ENCODE measurements at regions not wholly inside any gene's neighbourhood (a gene's known extent, or its start where the extent isn't known, plus 50 kb on each side); places are given as distances from the start of the nearest gene placed in this dataset.
"Not testable (repeated sequence)": the region's sequence is repeated elsewhere in the genome, so short reads cannot be mapped to it uniquely, and the experiment has no call there.

DNA sequence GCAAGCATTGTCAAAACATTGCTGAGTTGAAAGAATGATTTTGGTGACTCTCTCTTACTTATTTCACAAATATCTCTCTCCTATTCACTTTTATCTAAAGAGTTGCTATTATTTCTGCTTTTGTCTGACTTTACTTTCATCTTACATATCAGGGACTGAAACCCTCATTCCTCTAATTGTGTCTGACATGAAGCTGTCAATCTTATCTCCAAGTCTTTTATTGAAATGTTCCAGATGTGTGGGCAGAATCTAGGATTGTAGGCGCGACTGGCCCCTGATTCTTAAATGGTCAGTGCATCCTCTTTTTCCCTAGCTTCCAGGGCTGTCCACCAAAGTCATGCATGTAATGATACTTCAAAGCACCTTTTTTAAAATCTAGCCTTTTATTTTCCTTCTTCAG, 174.6 kb downstream of the NDFIP2 start:
- in situ Hi-C loops (cut with HindIII; ENCODE audit: low sequenced_read_pairs) = loop anchor here (25.0 kb wide), 1 partner anchor 707 kb away; no protein-coding TSS in a partner anchor

DNA sequence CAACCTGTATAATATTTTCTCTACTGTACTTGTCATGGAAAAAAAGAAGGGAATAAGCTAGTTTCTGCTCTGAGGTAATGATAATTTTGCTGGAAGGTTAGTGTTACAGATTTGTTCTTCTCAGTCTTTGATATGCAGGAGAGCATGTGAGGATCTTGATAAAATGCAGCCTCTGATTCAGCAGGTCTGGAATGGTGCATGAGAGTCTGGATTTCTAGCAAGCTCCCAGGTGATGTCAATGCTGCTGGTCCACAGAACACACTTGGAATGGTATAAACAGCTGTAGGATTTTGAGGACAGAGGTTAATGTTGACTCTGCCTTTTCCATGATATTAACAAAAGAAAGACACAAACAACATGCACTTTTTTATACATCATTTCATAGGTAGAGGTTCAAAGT, 173.6 kb downstream of the NDFIP2 start:
- in situ Hi-C loops (cut with HindIII; ENCODE audit: low sequenced_read_pairs) = loop anchor here (25.0 kb wide), 1 partner anchor 708 kb away; no protein-coding TSS in a partner anchor

DNA sequence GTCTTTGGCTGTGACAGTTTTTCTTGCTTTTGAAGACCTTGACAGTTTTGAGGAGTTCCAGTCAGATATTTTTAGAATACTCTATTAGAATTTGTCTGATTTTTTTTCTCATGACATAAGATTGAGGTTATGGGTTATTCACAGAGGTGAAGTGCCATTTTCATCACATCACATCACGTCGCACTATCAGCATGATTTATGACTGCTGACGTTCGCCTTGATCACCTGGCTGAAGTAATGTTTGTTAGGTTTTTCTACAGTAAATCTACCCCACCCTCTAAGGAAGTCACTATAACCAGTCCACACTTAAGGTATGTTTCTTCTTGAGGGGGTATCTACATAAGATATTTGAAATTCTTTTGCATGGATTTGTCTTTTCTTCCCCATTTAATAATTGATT, 169.7 kb downstream of the NDFIP2 start:
- in situ Hi-C loops (cut with HindIII; ENCODE audit: low sequenced_read_pairs) = loop anchor here (25.0 kb wide), 1 partner anchor 712 kb away; no protein-coding TSS in a partner anchor

DNA sequence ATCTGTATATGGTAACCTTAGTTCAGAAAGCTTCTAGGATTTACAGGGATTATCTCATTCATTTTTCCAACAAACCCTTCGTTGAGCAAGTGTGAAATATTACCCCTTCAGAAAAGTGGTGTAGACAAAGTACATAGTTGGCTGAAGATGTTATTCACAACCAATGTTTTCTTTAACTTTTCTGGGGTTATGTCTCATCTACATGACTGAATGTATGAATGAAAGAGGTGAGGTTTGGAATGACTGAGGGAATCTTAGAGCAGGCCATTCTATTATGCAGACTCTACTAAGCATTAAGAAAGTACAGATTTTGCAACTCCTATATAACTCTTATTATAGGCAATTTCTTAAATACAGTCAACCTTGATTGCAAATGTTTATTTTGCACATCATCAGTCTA, 167.2 kb downstream of the NDFIP2 start:
- in situ Hi-C loops (cut with HindIII; ENCODE audit: low sequenced_read_pairs) = no loop called here

DNA sequence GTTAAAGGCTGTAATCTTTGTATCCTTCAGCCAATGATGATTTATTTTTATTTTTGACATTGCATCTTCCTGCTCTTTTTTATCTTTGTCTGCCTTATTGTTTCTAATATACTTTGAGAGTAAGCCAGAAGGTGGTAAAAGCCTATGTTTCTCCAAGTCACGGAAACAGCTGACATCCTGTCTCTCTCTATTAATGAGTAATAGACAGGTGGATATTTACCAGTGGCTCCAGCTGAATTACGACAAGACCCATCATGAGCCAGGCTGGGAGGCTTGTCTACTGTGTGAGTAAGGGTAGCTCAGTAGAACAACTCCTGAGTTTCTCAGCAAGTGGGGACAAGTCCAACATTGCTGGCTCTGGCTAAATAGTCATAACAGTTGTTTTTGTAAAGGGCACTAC, 166.6 kb downstream of the NDFIP2 start:
- in situ Hi-C loops (cut with HindIII; ENCODE audit: low sequenced_read_pairs) = no loop called here

DNA sequence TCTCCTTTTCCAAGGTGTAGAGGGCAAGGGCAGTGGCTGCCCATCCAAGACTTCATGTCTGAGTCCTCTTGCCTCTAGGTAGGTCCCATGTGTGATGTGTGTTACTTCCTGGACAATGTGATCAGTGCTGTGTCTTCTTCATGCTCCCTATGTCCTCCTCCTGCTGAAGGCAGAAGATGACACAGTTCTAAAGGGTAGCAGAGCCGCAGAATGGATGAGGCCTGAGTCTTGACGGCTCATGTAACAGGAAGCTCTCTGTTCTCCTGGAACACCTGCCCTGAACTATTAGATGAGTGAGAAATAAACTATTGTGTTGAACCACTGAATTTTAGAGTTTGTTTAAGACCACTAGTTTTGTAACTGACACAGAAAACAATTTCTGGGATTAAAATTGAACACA, 165.9 kb downstream of the NDFIP2 start:
- in situ Hi-C loops (cut with HindIII; ENCODE audit: low sequenced_read_pairs) = no loop called here

DNA sequence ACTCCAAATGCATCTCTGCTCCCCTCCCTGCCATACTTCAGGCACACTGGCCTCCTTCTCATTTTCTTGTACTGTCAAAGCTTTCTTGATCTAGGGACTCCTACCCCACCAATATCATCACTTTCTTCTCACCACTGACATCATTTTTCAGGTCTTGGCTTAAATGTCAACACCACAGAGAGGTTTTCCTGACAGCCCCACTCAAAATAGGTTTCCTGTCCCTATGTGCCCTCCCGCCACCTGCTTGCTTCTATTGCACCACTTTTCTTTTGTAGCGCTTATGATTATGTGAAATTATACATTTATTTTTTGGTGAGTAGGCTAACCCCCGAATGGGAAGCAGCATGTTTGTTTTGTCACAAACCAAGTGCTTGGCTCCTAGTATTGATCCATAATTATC, 164.6 kb downstream of the NDFIP2 start:
- in situ Hi-C loops (cut with HindIII; ENCODE audit: low sequenced_read_pairs) = no loop called here

DNA sequence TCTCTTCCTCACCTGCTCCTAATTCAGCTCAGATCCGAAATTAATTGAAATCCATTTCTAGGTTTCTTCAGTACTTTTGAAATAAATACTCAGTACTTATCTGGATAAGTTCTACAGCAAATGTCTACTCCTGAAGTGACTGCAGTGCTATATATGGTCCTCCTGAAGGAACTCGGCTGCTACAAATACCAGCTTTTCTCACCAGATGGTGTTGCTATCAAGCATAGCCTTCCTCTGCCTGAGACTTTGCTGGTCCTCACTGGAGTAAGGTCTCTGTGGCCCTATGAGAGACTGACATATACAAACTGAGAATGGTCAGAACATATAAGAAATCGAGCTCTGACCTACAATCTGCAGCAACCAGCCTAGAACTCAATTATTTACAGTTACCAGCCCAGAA, 161.6 kb downstream of the NDFIP2 start:
- in situ Hi-C loops (cut with HindIII; ENCODE audit: low sequenced_read_pairs) = no loop called here

DNA sequence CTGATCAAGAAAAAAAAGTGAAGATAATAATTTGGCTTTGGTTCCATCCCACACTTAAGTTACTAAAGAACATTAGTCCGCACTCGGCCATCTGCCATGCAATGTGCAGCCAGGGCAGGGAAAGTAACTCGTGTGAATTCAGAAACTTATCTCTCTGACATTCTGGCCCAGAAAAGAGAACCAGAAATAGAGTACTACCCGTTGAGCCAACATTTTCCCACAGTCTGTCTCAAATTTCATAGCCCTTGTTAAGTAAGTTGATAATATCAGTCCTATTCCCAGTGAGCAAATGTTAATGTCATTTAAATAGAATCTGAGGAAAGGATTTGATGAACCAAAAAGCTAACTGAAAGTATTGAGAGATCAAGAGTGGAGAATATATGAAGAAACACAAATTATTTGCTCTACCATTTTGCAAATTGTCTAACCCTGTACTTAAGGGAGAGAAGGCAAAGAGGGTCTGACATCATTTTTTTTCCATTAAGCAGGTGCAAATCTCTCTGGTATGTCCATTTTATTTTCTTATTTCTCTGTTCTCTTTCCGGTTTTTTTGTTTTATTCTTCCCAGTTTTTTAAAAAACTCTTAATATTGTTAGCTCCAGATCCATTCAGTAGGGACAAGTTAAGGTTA, 156.3 kb downstream of the NDFIP2 start:
- in situ Hi-C loops (cut with HindIII; ENCODE audit: low sequenced_read_pairs) = no loop called here

DNA sequence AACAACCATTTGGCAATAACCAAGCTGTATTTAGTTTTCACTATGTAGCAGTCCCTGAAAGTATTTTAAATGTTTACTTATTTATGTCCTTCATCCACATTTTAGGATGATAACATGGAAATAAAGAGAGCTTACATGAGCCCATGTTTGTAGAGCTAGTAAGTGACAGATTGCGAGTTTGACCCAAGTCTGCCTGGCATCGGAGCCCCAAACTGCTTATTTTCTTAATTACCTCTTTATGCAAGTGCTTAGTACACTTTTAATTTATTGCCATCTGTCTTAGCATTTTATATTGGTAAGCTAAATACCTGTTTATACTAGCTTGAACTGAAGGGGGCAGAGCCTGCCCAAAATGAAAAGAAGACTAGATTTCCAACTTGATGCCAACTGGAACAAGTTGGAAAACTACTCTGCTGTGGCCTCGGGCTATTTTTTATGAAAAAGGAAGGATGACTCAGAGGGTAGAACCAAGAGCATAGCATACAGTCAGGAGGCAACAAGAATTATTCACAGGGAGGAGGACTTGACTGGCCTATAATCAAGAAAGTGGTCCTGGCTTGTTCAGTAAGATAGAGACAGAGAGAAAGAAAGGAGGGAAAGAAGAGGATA, 150.2 kb downstream of the NDFIP2 start:
- in situ Hi-C loops (cut with HindIII; ENCODE audit: low sequenced_read_pairs) = no loop called here

DNA sequence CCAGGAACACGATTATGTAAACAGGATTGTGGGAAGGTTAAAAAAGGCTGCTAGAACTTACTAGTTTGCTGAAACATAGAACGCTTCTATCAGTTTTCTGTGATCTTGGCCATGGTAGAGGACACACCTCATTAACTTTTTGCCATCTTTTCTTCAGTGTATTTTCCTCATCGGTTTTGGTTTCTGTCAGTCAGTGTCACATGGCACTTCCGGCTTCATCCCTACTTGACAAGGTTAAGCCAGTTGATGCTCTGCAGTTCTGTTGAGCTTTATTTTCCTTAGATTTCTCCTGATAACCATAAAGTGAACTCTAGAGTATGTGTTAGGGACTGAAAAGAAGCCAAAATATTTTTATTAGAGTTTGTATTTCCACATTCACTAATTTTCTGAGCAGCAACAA, 147.5 kb downstream of the NDFIP2 start:
- in situ Hi-C loops (cut with HindIII; ENCODE audit: low sequenced_read_pairs) = no loop called here

DNA sequence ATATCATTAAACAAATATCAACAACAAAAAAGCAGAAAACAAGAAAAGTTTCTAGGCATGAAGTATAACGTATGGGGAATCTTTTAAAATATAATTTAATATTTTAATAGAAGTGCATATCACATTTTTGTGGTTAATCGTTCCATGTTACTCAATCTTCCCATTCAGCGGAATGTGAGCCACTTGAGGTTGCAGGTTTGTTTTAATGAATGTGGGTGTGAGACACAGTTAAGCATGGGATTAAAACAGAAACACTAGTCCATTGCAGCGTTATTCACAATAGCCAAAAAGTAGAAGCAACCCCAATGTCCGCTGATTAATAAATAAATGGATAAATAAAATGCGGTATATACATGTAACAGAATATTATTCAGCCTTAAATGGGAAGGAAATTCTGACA, 146.0 kb downstream of the NDFIP2 start:
- in situ Hi-C loops (cut with HindIII; ENCODE audit: low sequenced_read_pairs) = no loop called here

DNA sequence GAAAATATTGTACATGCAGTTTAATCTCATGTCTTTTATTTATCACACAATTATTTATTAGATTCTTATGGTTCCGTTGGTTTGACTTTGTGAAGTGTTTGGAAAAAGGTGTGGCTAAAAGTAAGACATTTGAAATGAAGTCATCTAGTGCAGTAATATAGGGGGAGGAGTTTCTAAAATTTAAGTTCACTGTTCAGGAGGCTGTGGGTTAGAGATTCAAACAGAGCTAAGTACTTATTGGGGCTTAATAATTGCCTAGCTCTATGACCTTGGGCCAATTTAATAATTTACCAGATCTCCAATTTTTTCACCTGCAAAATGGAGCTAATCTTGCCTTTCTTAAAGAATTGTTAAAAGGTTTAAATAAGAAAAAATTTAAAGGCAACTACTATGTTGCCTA, 144.6 kb downstream of the NDFIP2 start:
- in situ Hi-C loops (cut with HindIII; ENCODE audit: low sequenced_read_pairs) = no loop called here

DNA sequence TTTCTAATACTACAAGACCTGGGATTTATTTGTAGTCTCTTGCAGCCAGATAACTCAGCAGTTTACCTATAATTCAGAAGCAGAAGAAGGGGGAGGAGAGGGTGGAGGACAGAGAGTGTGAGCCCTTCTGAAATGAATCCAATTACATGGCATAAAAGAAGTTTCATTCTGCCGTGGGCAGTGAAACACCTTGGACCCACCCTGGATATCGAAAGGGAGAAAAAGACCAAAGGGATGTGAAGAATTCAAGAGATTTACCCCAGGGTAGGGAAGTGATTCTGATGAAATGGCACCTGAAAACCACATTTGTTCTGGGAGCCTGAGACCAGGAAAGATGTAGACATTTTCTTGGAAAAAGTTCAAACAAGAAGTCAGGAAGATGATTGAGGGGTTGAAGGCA, 140.9 kb downstream of the NDFIP2 start:
- in situ Hi-C loops (cut with HindIII; ENCODE audit: low sequenced_read_pairs) = no loop called here

DNA sequence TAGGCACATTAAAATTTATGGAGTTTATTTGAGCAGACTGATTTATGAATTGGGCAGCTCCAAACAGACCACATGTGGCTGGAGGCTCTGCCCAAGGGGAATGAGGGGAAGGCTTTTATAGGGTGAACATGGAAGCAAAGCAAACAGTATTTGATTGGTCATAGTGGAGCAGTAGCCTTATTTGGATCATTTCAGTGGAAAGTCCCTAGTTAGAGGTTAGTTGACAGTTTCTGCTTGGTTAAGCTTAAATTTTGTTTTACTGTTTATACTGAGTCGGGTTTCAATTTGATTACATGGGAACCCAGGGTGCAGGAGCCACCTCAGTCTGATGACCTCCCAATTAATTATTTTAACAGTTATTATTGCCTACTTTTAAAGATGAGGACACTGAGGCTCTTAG, 140.5 kb downstream of the NDFIP2 start:
- in situ Hi-C loops (cut with HindIII; ENCODE audit: low sequenced_read_pairs) = no loop called here

DNA sequence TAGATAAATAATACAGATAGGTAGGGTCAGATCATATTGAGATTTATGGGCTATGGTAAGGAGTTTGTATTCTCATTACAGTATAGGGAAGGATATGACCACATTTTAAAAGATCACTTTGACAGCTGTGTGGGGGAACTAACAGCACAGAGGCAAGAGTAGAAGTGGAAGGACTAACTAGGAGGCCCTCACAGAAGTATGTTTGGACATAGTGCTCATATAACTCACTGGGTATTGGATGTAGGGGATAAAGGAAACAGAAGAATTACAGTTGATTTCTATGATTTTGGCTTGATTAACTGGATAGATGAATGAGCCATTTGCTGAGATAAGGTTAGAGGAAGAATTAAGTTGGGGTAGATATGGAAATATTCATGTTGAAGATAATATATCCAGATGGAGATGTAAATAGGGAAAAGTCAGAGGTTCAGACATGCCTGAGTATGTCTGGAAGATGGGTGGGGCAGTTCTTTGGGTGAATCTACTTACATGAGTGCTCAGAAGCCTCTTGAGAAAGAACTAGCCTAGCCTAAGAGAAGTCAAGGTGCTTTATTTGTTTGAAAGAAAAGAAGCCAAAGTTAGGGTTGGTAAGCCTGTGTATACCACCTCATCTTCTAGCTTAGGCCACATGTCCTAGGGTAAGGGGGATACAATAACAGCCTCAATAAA, 133.4 kb downstream of the NDFIP2 start:
- in situ Hi-C loops (cut with HindIII; ENCODE audit: low sequenced_read_pairs) = no loop called here

DNA sequence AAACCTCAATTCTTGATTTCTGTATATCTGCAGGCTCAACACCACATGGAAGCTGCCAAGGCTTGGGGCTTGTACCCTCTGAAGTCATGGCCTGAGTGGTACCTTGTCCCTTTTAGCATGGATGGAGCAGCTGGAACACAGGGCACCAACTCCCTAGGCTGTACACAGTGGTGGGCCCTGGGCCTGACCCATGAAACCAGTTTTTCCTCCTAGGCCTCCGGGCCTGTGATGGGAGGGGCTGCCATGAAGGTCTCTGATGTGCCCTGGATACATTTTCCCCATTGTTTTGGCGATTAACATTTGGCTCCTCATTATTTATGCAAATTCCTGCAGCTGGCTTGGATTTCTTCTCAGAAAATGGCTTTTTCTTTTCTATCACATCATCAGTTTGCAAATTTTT, 131.6 kb downstream of the NDFIP2 start:
- in situ Hi-C loops (cut with HindIII; ENCODE audit: low sequenced_read_pairs) = no loop called here

DNA sequence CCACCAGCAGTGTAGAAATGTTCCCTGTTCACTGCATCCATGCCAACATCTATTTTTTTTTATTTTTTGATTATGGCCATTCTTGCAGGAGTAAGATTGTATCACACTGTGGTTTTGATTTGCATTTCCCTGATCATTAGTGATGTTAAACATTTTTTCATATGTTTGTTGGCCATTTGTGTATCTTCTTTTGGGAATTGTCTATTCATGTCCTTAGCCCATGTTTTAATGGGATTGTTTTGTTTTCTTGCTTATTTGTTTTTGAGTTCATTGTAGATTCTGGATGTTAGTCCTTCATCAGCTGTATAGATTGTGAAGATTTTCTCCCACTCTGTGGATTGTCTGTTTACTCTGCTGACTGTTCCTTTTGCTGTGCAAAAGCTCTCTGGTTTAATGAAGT, 126.9 kb downstream of the NDFIP2 start:
- in situ Hi-C loops (cut with HindIII; ENCODE audit: low sequenced_read_pairs) = not testable (repeated sequence)
